DND-41 (cell line): ENCODE measurements at regions not wholly inside any gene's neighbourhood (a gene's known extent, or its start where the extent isn't known, plus 50 kb on each side); places are given as distances from the start of the nearest gene placed in this dataset.
"Not testable (repeated sequence)": the region's sequence is repeated elsewhere in the genome, so short reads cannot be mapped to it uniquely, and the experiment has no call there.

ENCODE experiments used
- ATAC-seq: fragments of 200-7000 bp; cut with Tn5 transposase; 3 replicates; pipeline ENCODE4 v1.9.1; 2021; ENCODE audit warnings: low read depth; ENCODE audit not compliant: insufficient read depth
- DNase-seq: peaks from one replicate; pipeline ENCODE4 v3.0.0-alpha.2; 2020
- H2AFZ ChIP-seq: 2 replicates; pipeline ENCODE4 v1.6.0; 2012; ENCODE audit warnings: low read depth, low read length
- H3K27ac ChIP-seq: 2 replicates; pipeline ENCODE4 v1.5.1; 2012; ENCODE audit warnings: low read length, inconsistent platforms
- H3K27me3 ChIP-seq: fragments of 200-600 bp; sonication (generic); 2 replicates; pipeline ENCODE4 v1.6.0; 2012; ENCODE audit warnings: low read length, mild to moderate bottlenecking, inconsistent platforms; ENCODE audit not compliant: insufficient read depth, poor library complexity
- H3K36me3 ChIP-seq: 2 replicates; pipeline ENCODE4 v1.5.1; 2012; ENCODE audit warnings: low read length, inconsistent platforms; ENCODE audit not compliant: insufficient read depth
- H3K4me1 ChIP-seq: 2 replicates; pipeline ENCODE4 v1.5.1; 2012; ENCODE audit warnings: mild to moderate bottlenecking, low read length; ENCODE audit not compliant: insufficient read depth
- H3K4me2 ChIP-seq: 2 replicates; pipeline ENCODE4 v1.6.0; 2012; ENCODE audit warnings: mild to moderate bottlenecking, moderate library complexity, low read length, inconsistent platforms; ENCODE audit not compliant: insufficient read depth
- H3K4me3 ChIP-seq, 2 experiments: fragments of 200-600 bp in 1 of 2; shearing (Covaris generic) in 1 of 2; 2 replicates each; pipeline ENCODE4 v1.5.1; 2012 to 2016; ENCODE audit warnings: inconsistent platforms in 2 of 2, low read length in 2 of 2, mild to moderate bottlenecking in 2 of 2, low read depth in 1 of 2, moderate library complexity in 1 of 2
- H3K79me2 ChIP-seq: 2 replicates; pipeline ENCODE4 v1.6.0; 2012; ENCODE audit warnings: low read length, inconsistent platforms; ENCODE audit not compliant: insufficient read depth
- H3K9ac ChIP-seq: 2 replicates; pipeline ENCODE4 v1.6.0; 2012; ENCODE audit warnings: low read depth, mild to moderate bottlenecking, inconsistent platforms, low read length, moderate library complexity
- H3K9me3 ChIP-seq: 2 replicates; pipeline ENCODE4 v1.5.1; 2012; ENCODE audit warnings: low read length, moderate library complexity, mild to moderate bottlenecking, inconsistent platforms; ENCODE audit not compliant: insufficient read depth, severe bottlenecking
- H4K20me1 ChIP-seq: 2 replicates; pipeline ENCODE4 v1.6.0; 2012; ENCODE audit warnings: low read length; ENCODE audit not compliant: insufficient read depth
- CTCF ChIP-seq: IDR thresholded peaks from 2 replicates; pipeline ENCODE4 v1.5.1; 2012; ENCODE audit warnings: borderline replicate concordance, low read length, moderate library complexity, mild to moderate bottlenecking; ENCODE audit not compliant: poor library complexity, severe bottlenecking; ENCODE audit errors: extremely low read depth
- EZH2 ChIP-seq: IDR thresholded peaks from 3 replicates; pipeline ENCODE4 v1.6.1; 2012; ENCODE audit warnings: borderline replicate concordance, low read depth, mild to moderate bottlenecking, moderate library complexity, low read length, inconsistent platforms; ENCODE audit not compliant: severe bottlenecking

- DNase-seq (no peak), ATAC-seq (no peak)
- Histone ChIP-seq H3K4me2 (no peak overlapping the region), H3K4me3 (no peak overlapping the region), H3K79me2 (no peaks in the 10 kb centered on the region), H3K9me3 (no peaks in the 10 kb centered on the region), H3K9ac (no peak overlapping the region), H3K4me1 (no peaks in the 10 kb centered on the region), H3K27me3 (no peaks in the 10 kb centered on the region), H3K27ac (no peak overlapping the region), H2AFZ (no peak overlapping the region), H3K36me3 (no peaks in the 10 kb centered on the region), H4K20me1 (no peaks in the 10 kb centered on the region)
- TF ChIP-seq CTCF (no peak), EZH2 (no peak)
These were observed 479.2 kb upstream of the LRRC7 start for GRCh38 chr1:69088571-69088970.

- no peaks in the 10 kb centered on the region for H3K36me3 ChIP-seq
- ATAC-seq = no peak
- TF ChIP-seq EZH2 (no peak), CTCF (no peak)
These were observed 477.6 kb upstream of the LRRC7 start for GRCh38 chr1:69090170-69090569.

GRCh38 chr1:69090752-69091151, 477.0 kb upstream of the LRRC7 start:
- Histone ChIP-seq H3K4me2 (no peak overlapping the region), H3K27me3 (no peaks in the 10 kb centered on the region), H3K4me1 (no peaks in the 10 kb centered on the region), H3K27ac (no peak overlapping the region), H3K9ac (no peak overlapping the region), H3K9me3 (no peaks in the 10 kb centered on the region), H2AFZ (no peak overlapping the region), H4K20me1 (no peaks in the 10 kb centered on the region), H3K79me2 (no peaks in the 10 kb centered on the region), H3K4me3 (no peak overlapping the region), H3K36me3 (no peaks in the 10 kb centered on the region)
- no peak for TF ChIP-seq CTCF
- TF ChIP-seq EZH2 = no peak
- ATAC-seq (no peak), DNase-seq (no peak)

More at GRCh38 chr1:69090170-69090569, 477.6 kb upstream of the LRRC7 start:
- H3K4me2 ChIP-seq = no peak overlapping the region
- no peak overlapping the region for H3K4me3 ChIP-seq
- no peaks in the 10 kb centered on the region for H3K4me1 ChIP-seq
- no peaks in the 10 kb centered on the region for H3K9me3 ChIP-seq
- no peaks in the 10 kb centered on the region for H3K79me2 ChIP-seq
- no peak overlapping the region for H2AFZ ChIP-seq
- no peaks in the 10 kb centered on the region for H3K27me3 ChIP-seq
- no peaks in the 10 kb centered on the region for H4K20me1 ChIP-seq
- no peak for DNase-seq
- H3K27ac ChIP-seq = no peak overlapping the region
- no peak overlapping the region for H3K9ac ChIP-seq

GRCh38 chr1:69102058-69102457, 465.7 kb upstream of the LRRC7 start:
- not testable (repeated sequence) for H3K4me1 ChIP-seq, H3K9me3 ChIP-seq, H3K9ac ChIP-seq, H3K4me3 ChIP-seq, H3K27me3 ChIP-seq, H2AFZ ChIP-seq, DNase-seq, H3K36me3 ChIP-seq, H4K20me1 ChIP-seq, H3K4me2 ChIP-seq, H3K79me2 ChIP-seq, H3K27ac ChIP-seq, ATAC-seq
